Activated CD4-positive, alpha-beta memory T cell treated with anti-CD3 and anti-CD28 coated beads, Interleukin-2, amount 10 ng/mL, durations not matched to agents 7 days and 5 days (primary cell): ENCODE measurements at regions not wholly inside any gene's neighbourhood (a gene's known extent, or its start where the extent isn't known, plus 50 kb on each side); places are given as distances from the start of the nearest gene placed in this dataset.
"Not testable (repeated sequence)": the region's sequence is repeated elsewhere in the genome, so short reads cannot be mapped to it uniquely, and the experiment has no call there.

ENCODE experiments used
- CTCF ChIA-PET: fragments of 350-600 bp; sonication (Branson Sonifier 250); formaldehyde crosslinking; loops from one replicate; lab custom pipeline; 2021; ENCODE audit warnings: antibody characterized with exemption, inconsistent platforms; lab: Charles Lee
- POLR2A ChIA-PET: fragments of 350-600 bp; sonication (Branson Sonifier 250); formaldehyde crosslinking; loops from one replicate; lab custom pipeline; 2021; ENCODE audit warnings: antibody characterized with exemption; lab: Charles Lee
- DNase-seq: peaks from one replicate; pipeline ENCODE4 v3.0.0-alpha.2; 2020
- H3K27ac Mint-ChIP-seq: one replicate; pipeline ENCODE4 v1.8.0; 2021; ENCODE audit warnings: mild to moderate bottlenecking, mixed read lengths
- H3K27me3 Mint-ChIP-seq: one replicate; pipeline ENCODE4 v1.8.0; 2021; ENCODE audit warnings: mixed read lengths
- H3K36me3 Mint-ChIP-seq: one replicate; pipeline ENCODE4 v1.8.0; 2021; ENCODE audit warnings: low read depth, mixed read lengths
- H3K4me1 Mint-ChIP-seq: one replicate; pipeline ENCODE4 v1.8.0; 2021; ENCODE audit warnings: mixed read lengths
- H3K4me3 Mint-ChIP-seq: one replicate; pipeline ENCODE4 v1.8.0; 2021; ENCODE audit warnings: mild to moderate bottlenecking, mixed read lengths
- H3K9me3 Mint-ChIP-seq: one replicate; pipeline ENCODE4 v1.8.0; 2021; ENCODE audit warnings: mixed read lengths

DNA sequence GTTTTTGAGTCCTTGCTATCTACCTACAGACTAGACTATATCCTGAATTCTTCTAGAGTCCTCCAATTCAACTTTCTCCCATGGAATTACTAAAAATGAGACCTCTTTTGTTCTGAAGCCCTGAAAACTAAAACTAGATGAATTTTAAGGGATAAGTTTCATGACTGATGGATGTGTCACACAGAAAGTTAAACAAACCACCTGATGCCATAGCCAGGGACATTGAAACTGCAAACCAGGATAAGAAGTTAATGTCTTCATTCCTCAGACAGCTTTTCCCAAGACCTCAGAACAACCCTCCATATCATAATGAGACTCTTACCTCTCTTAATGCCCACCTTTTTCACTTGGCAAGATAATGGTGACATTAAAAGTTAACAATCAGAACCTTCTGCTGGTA lies 81.5 kb upstream of the PTPN13 start:
- H3K27me3 Mint-ChIP-seq: peaks cover 23% of the 10 kb centered on the region
- H3K9me3 Mint-ChIP-seq: no peaks in the 10 kb centered on the region
- peaks cover 2% of the 10 kb centered on the region for H3K36me3 Mint-ChIP-seq
- H3K27ac Mint-ChIP-seq: no peak overlapping the region
- DNase-seq: no peak
- peaks cover 3% of the 10 kb centered on the region for H3K4me1 Mint-ChIP-seq
- no peak overlapping the region for H3K4me3 Mint-ChIP-seq
- ChIA-PET POLR2A (no interaction called here), CTCF (interaction anchor here (0.5 to 2.7 kb wide), 3 partner anchors 14 to 344 kb away, joined by 4 to 11 read pairs (median 4); no protein-coding TSS in a partner anchor)

- CTCF ChIA-PET, H3K9me3 Mint-ChIP-seq, H3K27ac Mint-ChIP-seq, H3K36me3 Mint-ChIP-seq, DNase-seq, H3K4me3 Mint-ChIP-seq, H3K4me1 Mint-ChIP-seq, POLR2A ChIA-PET: not testable (repeated sequence)
- H3K27me3 Mint-ChIP-seq: peaks cover 17% of the 10 kb centered on the region
Measured at GRCh38 chr4:86515963-86516362, 78.2 kb upstream of the PTPN13 start.

GRCh38 chr4:86521373-86521969 lies 72.6 kb upstream of the PTPN13 start:
- Mint-ChIP-seq H3K27me3 (peaks cover 15% of the 10 kb centered on the region), H3K36me3 (no peaks in the 10 kb centered on the region), H3K4me3 (no peak overlapping the region), H3K9me3 (peaks cover 5% of the 10 kb centered on the region), H3K4me1 (peaks cover 7% of the 10 kb centered on the region), H3K27ac (no peak overlapping the region)
- CTCF ChIA-PET: interaction anchor here (1.1 to 3.6 kb wide), 7 partner anchors 11 to 376 kb away, joined by 3 to 19 read pairs (median 10); partner anchors contain the start of gene C4orf36
- POLR2A ChIA-PET: interaction anchor here (1.4 kb wide), 1 partner anchor 23 kb away, joined by 3 read pairs; no protein-coding TSS in a partner anchor
- no peak for DNase-seq

GRCh38 chr4:86522349-86522748 lies 71.8 kb upstream of the PTPN13 start:
- ChIA-PET CTCF (interaction anchor here (0.8 to 3.6 kb wide), 10 partner anchors 10 to 375 kb away, joined by 3 to 19 read pairs (median 4); partner anchors contain the start of genes C4orf36 and PTPN13), POLR2A (interaction anchor here (1.4 kb wide), 1 partner anchor 22 kb away, joined by 3 read pairs; no protein-coding TSS in a partner anchor)
- no peaks in the 10 kb centered on the region for H3K36me3 Mint-ChIP-seq
- no peak overlapping the region for H3K27ac Mint-ChIP-seq
- no peak overlapping the region for H3K4me3 Mint-ChIP-seq
- peaks cover 7% of the 10 kb centered on the region for H3K4me1 Mint-ChIP-seq
- peaks cover 5% of the 10 kb centered on the region for H3K9me3 Mint-ChIP-seq
- DNase-seq: no peak
- peaks cover 14% of the 10 kb centered on the region for H3K27me3 Mint-ChIP-seq

DNA sequence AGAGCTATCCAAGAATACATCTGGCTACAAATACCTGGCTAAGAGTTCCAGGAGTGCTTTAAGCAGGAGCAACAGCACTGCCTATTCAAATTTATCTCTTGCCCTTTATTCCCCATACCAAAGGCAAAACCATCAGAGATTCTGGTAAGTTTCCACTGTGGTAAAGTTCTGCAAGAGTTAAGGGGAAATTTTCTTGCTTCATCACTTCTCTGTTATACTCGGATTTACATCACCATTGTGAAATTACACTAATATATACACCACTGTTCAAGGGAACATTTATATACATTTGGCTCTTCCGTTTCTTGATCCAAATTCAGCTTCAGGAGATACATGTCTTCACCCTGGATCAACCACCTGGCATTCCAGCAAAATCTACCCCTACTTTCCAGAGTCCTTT lies 70.8 kb upstream of the PTPN13 start:
- no peak overlapping the region for H3K27ac Mint-ChIP-seq
- H3K36me3 Mint-ChIP-seq: no peaks in the 10 kb centered on the region
- peaks cover 6% of the 10 kb centered on the region for H3K4me1 Mint-ChIP-seq
- peaks cover 14% of the 10 kb centered on the region for H3K27me3 Mint-ChIP-seq
- CTCF ChIA-PET: interaction anchor here (1.0 to 2.6 kb wide), 3 partner anchors 27 to 372 kb away, joined by 3 to 12 read pairs (median 10); partner anchors contain the start of gene C4orf36
- no peak overlapping the region for H3K4me3 Mint-ChIP-seq
- POLR2A ChIA-PET: no interaction called here
- no peak for DNase-seq
- H3K9me3 Mint-ChIP-seq: peaks cover 5% of the 10 kb centered on the region

- H3K4me3 Mint-ChIP-seq, CTCF ChIA-PET, H3K27ac Mint-ChIP-seq, DNase-seq, H3K9me3 Mint-ChIP-seq, H3K4me1 Mint-ChIP-seq, POLR2A ChIA-PET, H3K36me3 Mint-ChIP-seq: not testable (repeated sequence)
- peaks cover 17% of the 10 kb centered on the region for H3K27me3 Mint-ChIP-seq
Measured at GRCh38 chr4:86527713-86528112, 66.4 kb upstream of the PTPN13 start.

- no peak for DNase-seq
- POLR2A ChIA-PET: no interaction called here
- Mint-ChIP-seq H3K27ac (no peak overlapping the region), H3K36me3 (no peaks in the 10 kb centered on the region), H3K9me3 (no peaks in the 10 kb centered on the region), H3K27me3 (peaks cover 12% of the 10 kb centered on the region), H3K4me3 (no peak overlapping the region), H3K4me1 (no peaks in the 10 kb centered on the region)
- CTCF ChIA-PET: interaction anchor here (0.9 kb wide), 1 partner anchor 31 kb away, joined by 3 read pairs; no protein-coding TSS in a partner anchor
Measured at GRCh38 chr4:86529436-86529835, 64.7 kb upstream of the PTPN13 start.

GRCh38 chr4:86530183-86530582 lies 63.9 kb upstream of the PTPN13 start:
- POLR2A ChIA-PET: no interaction called here
- Mint-ChIP-seq H3K9me3 (no peaks in the 10 kb centered on the region), H3K4me1 (no peaks in the 10 kb centered on the region), H3K27ac (no peak overlapping the region), H3K4me3 (no peak overlapping the region), H3K27me3 (peaks cover 12% of the 10 kb centered on the region), H3K36me3 (no peaks in the 10 kb centered on the region)
- DNase-seq: no peak
- CTCF ChIA-PET: interaction anchor here (0.9 kb wide), 1 partner anchor 31 kb away, joined by 3 read pairs; no protein-coding TSS in a partner anchor

GRCh38 chr4:86531440-86531839 lies 62.7 kb upstream of the PTPN13 start:
- Mint-ChIP-seq H3K27ac (no peak overlapping the region), H3K4me3 (no peak overlapping the region), H3K27me3 (peaks cover 9% of the 10 kb centered on the region), H3K9me3 (no peaks in the 10 kb centered on the region), H3K4me1 (no peaks in the 10 kb centered on the region), H3K36me3 (no peaks in the 10 kb centered on the region)
- CTCF ChIA-PET: interaction anchor here (0.9 to 1.2 kb wide), 2 partner anchors 9 to 33 kb away, joined by 3 to 4 read pairs; no protein-coding TSS in a partner anchor
- POLR2A ChIA-PET: no interaction called here
- no peak for DNase-seq

DNA sequence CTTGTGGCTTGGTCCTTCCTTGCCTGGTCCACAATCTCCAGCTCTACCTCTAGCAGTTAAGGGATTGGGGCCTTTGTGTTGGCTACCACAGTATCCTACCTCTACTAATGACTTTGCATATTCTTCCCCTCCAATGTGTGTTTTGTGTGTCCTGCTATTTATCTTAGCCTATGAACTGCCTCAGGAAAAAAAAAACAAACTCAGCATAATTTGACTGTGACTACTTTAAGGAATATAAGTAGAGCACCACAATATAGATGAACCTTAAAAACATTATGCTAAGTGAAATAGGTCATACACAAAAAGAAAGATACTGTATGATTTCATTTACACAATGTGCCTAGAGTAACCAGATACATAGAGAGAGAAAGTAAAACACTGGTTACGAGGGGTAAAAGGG lies 61.3 kb upstream of the PTPN13 start:
- CTCF ChIA-PET: interaction anchor here (1.2 kb wide), 1 partner anchor 11 kb away, joined by 3 read pairs; no protein-coding TSS in a partner anchor
- no peaks in the 10 kb centered on the region for H3K36me3 Mint-ChIP-seq

GRCh38 chr4:86536151-86536550 lies 58.0 kb upstream of the PTPN13 start:
- ChIA-PET CTCF (interaction anchor here (2.2 kb wide), 1 partner anchor 37 kb away, joined by 8 read pairs; no protein-coding TSS in a partner anchor), POLR2A (no interaction called here)
- Mint-ChIP-seq H3K4me3 (no peak overlapping the region), H3K36me3 (no peaks in the 10 kb centered on the region), H3K27ac (no peak overlapping the region), H3K4me1 (no peaks in the 10 kb centered on the region), H3K27me3 (peaks cover 8% of the 10 kb centered on the region), H3K9me3 (no peaks in the 10 kb centered on the region)
- no peak for DNase-seq

More for the DNA sequence above, 61.3 kb upstream of the PTPN13 start:
- Mint-ChIP-seq H3K27ac (no peak overlapping the region), H3K9me3 (no peaks in the 10 kb centered on the region), H3K4me3 (no peak overlapping the region), H3K4me1 (no peaks in the 10 kb centered on the region), H3K27me3 (peaks cover 8% of the 10 kb centered on the region)
- no peak for DNase-seq
- POLR2A ChIA-PET: no interaction called here

- H3K27me3 Mint-ChIP-seq: peaks cover 4% of the 10 kb centered on the region
- DNase-seq: no peak
- H3K27ac Mint-ChIP-seq: peak overlapping the region; percentile 92
- H3K4me1 Mint-ChIP-seq: peaks cover 32% of the 10 kb centered on the region
- CTCF ChIA-PET: interaction anchor here (1.2 to 2.1 kb wide), 6 partner anchors 10 to 47 kb away, joined by 3 to 7 read pairs (median 4); no protein-coding TSS in a partner anchor
- peaks cover 10% of the 10 kb centered on the region for H3K36me3 Mint-ChIP-seq
- H3K9me3 Mint-ChIP-seq: peaks cover 6% of the 10 kb centered on the region
- H3K4me3 Mint-ChIP-seq: no peak overlapping the region
- POLR2A ChIA-PET: interaction anchor here (1.0 kb wide), 1 partner anchor 52 kb away, joined by 4 read pairs; the partner anchor contains the start of gene PTPN13
Measured at GRCh38 chr4:86542319-86543027, 51.6 kb upstream of the PTPN13 start.

GRCh38 chr4:86543080-86543479 lies 51.0 kb upstream of the PTPN13 start:
- Mint-ChIP-seq H3K4me3 (no peak overlapping the region), H3K4me1 (peaks cover 34% of the 10 kb centered on the region), H3K27me3 (peaks cover 4% of the 10 kb centered on the region), H3K36me3 (peaks cover 10% of the 10 kb centered on the region), H3K27ac (peak overlapping the region; percentile 92), H3K9me3 (peaks cover 6% of the 10 kb centered on the region)
- POLR2A ChIA-PET: interaction anchor here (2.3 kb wide), 1 partner anchor 52 kb away, joined by 10 read pairs; the partner anchor contains the start of gene PTPN13
- DNase-seq: no peak
- CTCF ChIA-PET: interaction anchor here (1.3 to 2.1 kb wide), 5 partner anchors 13 to 47 kb away, joined by 3 to 7 read pairs (median 4); no protein-coding TSS in a partner anchor
